Suprapubic skin (tissue), 4 donors: ENCODE measurements at regions not wholly inside any gene's neighbourhood (a gene's known extent, or its start where the extent isn't known, plus 50 kb on each side); places are given as distances from the start of the nearest gene placed in this dataset.

Experiments
- DNase-seq, 2 donors: peaks; one replicate each; pipeline ENCODE4 v3.0.0-alpha.2; 2019; ENCODE audit warnings: low spot score in 2 of 2
- H3K27ac ChIP-seq: fragments of 200-600 bp; sonication (generic); one replicate; pipeline ENCODE4 v1.5.1; 2019
- H3K27me3 ChIP-seq: fragments of 200-600 bp; sonication (generic); one replicate; pipeline ENCODE4 v1.5.1; 2019
- H3K36me3 ChIP-seq: fragments of 200-600 bp; sonication (generic); one replicate; pipeline ENCODE4 v1.5.1; 2019
- H3K4me1 ChIP-seq: fragments of 200-600 bp; sonication (generic); one replicate; pipeline ENCODE4 v1.5.1; 2019
- H3K4me3 ChIP-seq: fragments of 200-600 bp; sonication (generic); one replicate; pipeline ENCODE4 v1.5.1; 2019; ENCODE audit warnings: mild to moderate bottlenecking
- H3K9me3 ChIP-seq: fragments of 200-600 bp; sonication (generic); one replicate; pipeline ENCODE4 v1.5.1; 2019
- EP300 ChIP-seq: sonication (generic); formaldehyde crosslinking; IDR thresholded peaks from one replicate; pipeline ENCODE4 v1.6.1; 2017; ENCODE audit warnings: antibody characterized with exemption
- POLR2A ChIP-seq, 2 donors: fragments of 450-650 bp; IDR thresholded peaks; one replicate each; pipeline ENCODE4 v1.6.1; 2017; ENCODE audit warnings: antibody characterized with exemption in 2 of 2, mild to moderate bottlenecking in 2 of 2, moderate library complexity in 2 of 2
- POLR2AphosphoS5 ChIP-seq, 3 donors: sonication (generic); formaldehyde crosslinking; IDR thresholded peaks; one replicate each; pipeline ENCODE4 v1.6.1; 2017; ENCODE audit warnings: antibody characterized with exemption in 3 of 3
- WGBS: methylation state at CpG from one replicate; pipeline ENCODE4 v1.1.5; 2018; 5-methylcytosine and 5-hydroxymethylcytosine counted together
- TF ChIP-seq, protein P1 (sequence below), 2 donors: fragments of 200-600 bp in 1 of 2; fragments of 450-650 bp in 1 of 2; sonication (generic) in 1 of 2; IDR thresholded peaks; one replicate each; pipeline ENCODE4 v1.5.1; 2016 to 2019; ENCODE audit warnings: antibody characterized with exemption in 2 of 2, mild to moderate bottlenecking in 1 of 2, moderate library complexity in 1 of 2

DNA sequence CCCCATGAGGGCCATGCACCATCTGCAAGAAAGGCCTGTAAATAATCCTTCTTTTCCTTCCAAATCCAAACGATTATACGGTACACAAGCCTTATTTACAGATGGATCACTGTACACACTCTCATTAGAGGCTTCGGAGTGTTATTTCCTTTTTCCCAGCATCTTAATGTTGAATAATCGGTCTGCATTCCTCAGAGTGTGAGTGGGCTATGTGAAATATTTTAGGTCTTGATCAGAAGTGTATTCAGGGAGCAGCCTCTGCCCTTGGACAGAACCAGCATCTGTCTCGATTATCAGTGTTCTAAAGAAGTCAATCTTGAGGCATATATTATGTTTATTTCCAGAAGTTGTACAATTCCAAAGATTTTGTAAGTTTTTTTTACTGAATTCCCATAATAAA, 340.6 kb downstream of the SEC23A start:
- H3K9me3 ChIP-seq, result peaks cover 2% of the 10 kb centered on the region
- H3K27ac ChIP-seq, result no peak overlapping the region
- H3K4me3 ChIP-seq, result no peak overlapping the region
- no peaks in the 10 kb centered on the region for H3K36me3 ChIP-seq
- DNase-seq, result no peak
- WGBS, result 63% methylated on average over 5 of the region's 5 CpGs
- no peak for TF ChIP-seq POLR2A (IDR thresholded peaks at IDR 0.05)
- TF ChIP-seq, protein P1, sequence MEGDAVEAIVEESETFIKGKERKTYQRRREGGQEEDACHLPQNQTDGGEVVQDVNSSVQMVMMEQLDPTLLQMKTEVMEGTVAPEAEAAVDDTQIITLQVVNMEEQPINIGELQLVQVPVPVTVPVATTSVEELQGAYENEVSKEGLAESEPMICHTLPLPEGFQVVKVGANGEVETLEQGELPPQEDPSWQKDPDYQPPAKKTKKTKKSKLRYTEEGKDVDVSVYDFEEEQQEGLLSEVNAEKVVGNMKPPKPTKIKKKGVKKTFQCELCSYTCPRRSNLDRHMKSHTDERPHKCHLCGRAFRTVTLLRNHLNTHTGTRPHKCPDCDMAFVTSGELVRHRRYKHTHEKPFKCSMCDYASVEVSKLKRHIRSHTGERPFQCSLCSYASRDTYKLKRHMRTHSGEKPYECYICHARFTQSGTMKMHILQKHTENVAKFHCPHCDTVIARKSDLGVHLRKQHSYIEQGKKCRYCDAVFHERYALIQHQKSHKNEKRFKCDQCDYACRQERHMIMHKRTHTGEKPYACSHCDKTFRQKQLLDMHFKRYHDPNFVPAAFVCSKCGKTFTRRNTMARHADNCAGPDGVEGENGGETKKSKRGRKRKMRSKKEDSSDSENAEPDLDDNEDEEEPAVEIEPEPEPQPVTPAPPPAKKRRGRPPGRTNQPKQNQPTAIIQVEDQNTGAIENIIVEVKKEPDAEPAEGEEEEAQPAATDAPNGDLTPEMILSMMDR (IDR thresholded peaks at IDR 0.05), result no peak
- no peak for TF ChIP-seq EP300
- no peak for TF ChIP-seq POLR2AphosphoS5 (IDR thresholded peaks at IDR 0.05)
- no peaks in the 10 kb centered on the region for H3K4me1 ChIP-seq
- H3K27me3 ChIP-seq, result no peaks in the 10 kb centered on the region

DNA sequence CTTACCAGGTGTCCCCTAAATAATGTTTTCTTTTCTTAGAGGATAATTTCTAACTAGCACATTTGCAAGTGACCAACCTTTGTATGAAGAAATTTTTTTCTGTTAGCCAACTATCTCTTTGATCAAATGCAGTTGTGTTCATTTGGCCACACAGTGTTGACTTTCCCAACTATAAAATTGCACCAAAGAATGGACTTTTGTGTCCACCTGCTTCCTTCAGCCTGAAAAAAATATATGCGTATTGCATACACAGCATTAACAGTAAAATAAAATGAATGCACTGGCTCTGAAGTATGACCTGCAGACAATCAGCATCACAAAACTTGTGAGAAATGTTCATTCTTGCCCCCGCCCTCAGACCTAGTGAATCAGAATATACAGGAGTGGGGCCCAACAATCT, 342.0 kb downstream of the SEC23A start:
- H3K4me3 ChIP-seq, result no peak overlapping the region
- TF ChIP-seq, protein P1 (IDR thresholded peaks at IDR 0.05), result no peak
- TF ChIP-seq EP300, result no peak
- no peak for TF ChIP-seq POLR2AphosphoS5 (IDR thresholded peaks at IDR 0.05)
- TF ChIP-seq POLR2A (IDR thresholded peaks at IDR 0.05), result no peak
- H3K9me3 ChIP-seq, result peaks cover 2% of the 10 kb centered on the region
- no peak overlapping the region for H3K27ac ChIP-seq
- H3K27me3 ChIP-seq, result no peaks in the 10 kb centered on the region
- WGBS, result 91% methylated on average over 2 of the region's 2 CpGs
- no peaks in the 10 kb centered on the region for H3K4me1 ChIP-seq
- DNase-seq, result no peak
- no peaks in the 10 kb centered on the region for H3K36me3 ChIP-seq

DNA sequence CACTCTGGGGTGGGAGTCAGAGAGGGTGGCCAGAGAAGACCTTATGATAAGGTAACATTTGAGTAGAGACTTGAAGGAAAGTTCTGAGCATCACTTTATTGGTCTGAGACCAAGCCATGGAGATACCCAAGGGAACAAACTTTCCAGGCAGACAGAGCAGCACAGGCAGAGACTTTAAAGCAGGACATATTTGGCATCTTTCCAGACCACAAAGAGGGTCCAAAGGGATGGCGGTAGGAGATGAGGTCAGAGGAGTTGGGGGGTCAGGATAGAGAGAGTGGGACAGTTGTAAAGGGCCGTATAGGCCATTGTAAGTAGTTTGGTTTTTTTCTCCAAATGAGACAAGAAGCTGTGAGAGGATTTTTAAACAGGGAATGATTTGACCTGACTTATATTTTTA, 344.4 kb downstream of the SEC23A start:
- Histone ChIP-seq H3K27ac (no peak overlapping the region), H3K4me1 (no peaks in the 10 kb centered on the region), H3K4me3 (no peak overlapping the region), H3K27me3 (no peaks in the 10 kb centered on the region), H3K9me3 (no peaks in the 10 kb centered on the region), H3K36me3 (no peaks in the 10 kb centered on the region)
- no peak for DNase-seq
- TF ChIP-seq POLR2AphosphoS5 (IDR thresholded peaks at IDR 0.05) (no peak), POLR2A (IDR thresholded peaks at IDR 0.05) (no peak), EP300 (no peak)
- TF ChIP-seq, protein P1 (IDR thresholded peaks at IDR 0.05), result no peak
- WGBS, result 50% methylated on average over 2 of the region's 2 CpGs

DNA sequence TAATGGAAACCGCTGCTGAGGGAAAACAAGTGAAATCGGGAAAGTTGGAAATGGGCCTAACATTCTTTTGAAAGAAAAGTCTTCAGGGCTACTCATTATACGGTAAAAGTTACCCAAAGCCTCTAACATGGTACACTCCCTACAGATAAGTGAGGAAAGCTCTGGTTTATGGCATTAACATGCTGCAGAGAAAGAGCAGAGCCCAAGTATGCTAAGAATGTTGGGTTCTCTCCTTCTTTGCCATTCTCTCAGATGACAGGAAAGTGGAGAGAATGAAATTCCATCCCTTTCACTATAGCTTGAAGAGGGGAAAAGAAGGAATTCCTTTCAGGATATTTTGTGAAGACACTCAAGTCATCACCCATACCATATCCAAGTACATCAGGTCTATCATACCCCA, 348.0 kb downstream of the SEC23A start:
- no peak for TF ChIP-seq POLR2AphosphoS5 (IDR thresholded peaks at IDR 0.05)
- TF ChIP-seq, protein P1 (IDR thresholded peaks at IDR 0.05), result no peak
- no peak for TF ChIP-seq POLR2A (IDR thresholded peaks at IDR 0.05)
- no peak for TF ChIP-seq EP300
- Histone ChIP-seq H3K36me3 (no peaks in the 10 kb centered on the region), H3K9me3 (no peaks in the 10 kb centered on the region), H3K27me3 (no peaks in the 10 kb centered on the region), H3K27ac (no peak overlapping the region), H3K4me3 (no peak overlapping the region), H3K4me1 (no peaks in the 10 kb centered on the region)
- 71% methylated on average over 3 of the region's 3 CpGs for WGBS
- no peak for DNase-seq

DNA sequence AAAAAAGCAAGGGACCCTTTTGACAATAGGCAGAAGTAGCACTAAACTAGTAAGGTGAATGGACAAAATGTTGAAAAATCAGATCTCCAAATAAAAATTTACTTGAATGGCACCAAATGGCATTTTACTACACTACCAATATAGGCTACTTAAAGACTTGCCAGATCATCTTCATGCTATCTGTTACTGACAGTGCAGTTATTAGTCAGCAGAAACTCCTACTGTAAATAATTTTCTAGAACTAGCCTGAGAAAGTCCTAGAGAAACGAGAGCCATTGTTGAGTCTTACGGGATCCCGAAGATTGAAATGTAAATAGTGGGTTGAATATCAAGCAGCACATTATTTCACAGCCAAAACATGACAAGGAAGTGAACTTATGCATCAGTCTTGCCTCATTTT, 350.3 kb downstream of the SEC23A start:
- Histone ChIP-seq H3K4me3 (no peak overlapping the region), H3K36me3 (no peaks in the 10 kb centered on the region), H3K9me3 (no peaks in the 10 kb centered on the region), H3K27me3 (no peaks in the 10 kb centered on the region), H3K4me1 (no peaks in the 10 kb centered on the region), H3K27ac (no peak overlapping the region)
- TF ChIP-seq EP300 (no peak), POLR2AphosphoS5 (IDR thresholded peaks at IDR 0.05) (no peak), POLR2A (IDR thresholded peaks at IDR 0.05) (no peak)
- TF ChIP-seq, protein P1 (IDR thresholded peaks at IDR 0.05), result no peak
- DNase-seq, result no peak
- WGBS, result 90% methylated on average over 3 of the region's 3 CpGs
